ENCODE measurements at regions not wholly inside any gene's neighbourhood (a gene's known extent, or its start where the extent isn't known, plus 50 kb on each side); places are given as distances from the start of the nearest gene placed in this dataset.

GRCh38 chr1:84755216-84755615 is 65.0 kb upstream of the SSX2IP start:
- no peak overlapping the region for H3K4me3 ChIP-seq (replicated peaks in 1 of 3; ENCODE audit: insufficient read depth in 1 of 3, low read depth in 1 of 3, low read length in 3 of 3)

GRCh38 chr1:84754386-84754703 is 64.1 kb upstream of the SSX2IP start:
- no peaks in the 10 kb centered on the region for H3K9me1 ChIP-seq (replicated peaks; ENCODE audit: control insufficient read depth, extremely low read depth, insufficient read depth, low read length)
- no peak for DNase-seq (ENCODE audit: low read depth, low spot score)
- H3K4me1 ChIP-seq (ENCODE audit: control insufficient read depth, extremely low read depth, insufficient read depth, low read length): no peaks in the 10 kb centered on the region
- H3K4me2 ChIP-seq (ENCODE audit: insufficient read depth, low read length): no peak overlapping the region
- intact Hi-C loops (cut with micrococcal nuclease) (no loop called here), dilution Hi-C loops (cut with MboI; ENCODE audit: extremely low pct_ligation_motif_present, low sequenced_read_pairs) (no loop called here)
- H3K27ac ChIP-seq (ENCODE audit: insufficient read depth, low read depth, low read length): no peak overlapping the region
- H3K36me3 ChIP-seq (ENCODE audit: control insufficient read depth in 2 of 2, extremely low read depth in 1 of 2, insufficient read depth in 2 of 2, low read length in 2 of 2): no peaks in the 10 kb centered on the region
- ChIA-PET CTCF (interaction anchor here (0.6 to 4.8 kb wide), 20 partner anchors 8 to 827 kb away, joined by 3 to 76 read pairs (median 4); no protein-coding TSS in a partner anchor), POLR2A (no interaction called here)
- no peak for FAIRE-seq
- TF ChIP-seq MYC (IDR thresholded peaks at IDR 0.05; ENCODE audit: low read depth, low read length): no peak
- TF ChIP-seq MAX (IDR thresholded peaks at IDR 0.05; ENCODE audit: insufficient read depth, insufficient read length): no peak
- no peak for TF ChIP-seq EZH2 (IDR thresholded peaks at IDR 0.05; ENCODE audit: borderline replicate concordance, low read depth, low read length, severe bottlenecking)
- no peak for TF ChIP-seq POLR2AphosphoS5 (IDR thresholded peaks at IDR 0.05; ENCODE audit: insufficient read depth, low read depth, low read length)
- no peak for TF ChIP-seq POLR2A (IDR thresholded peaks at IDR 0.05; ENCODE audit: low read depth, low read length)
- TF ChIP-seq CTCF (IDR thresholded peaks at IDR 0.05; ENCODE audit: extremely low read depth in 1 of 2, insufficient read depth in 1 of 2, low read depth in 1 of 2, low read length in 2 of 2): no peak
- no peak for TF ChIP-seq FOS (IDR thresholded peaks at IDR 0.05; ENCODE audit: borderline replicate concordance, insufficient read depth, low read length)
- TF ChIP-seq GATA2 (IDR thresholded peaks at IDR 0.05; ENCODE audit: insufficient read depth, insufficient read length, low read depth, low read length): no peak
- no peak for TF ChIP-seq JUN (IDR thresholded peaks at IDR 0.05; ENCODE audit: borderline replicate concordance, insufficient read depth, insufficient read length, low read depth)
- H3K9me3 ChIP-seq (replicated peaks; ENCODE audit: control insufficient read depth, insufficient read depth, low read length): no peaks in the 10 kb centered on the region
- no peaks in the 10 kb centered on the region for H3K79me2 ChIP-seq (ENCODE audit: control insufficient read depth, insufficient read depth, low read length)
- no peak overlapping the region for H3K4me3 ChIP-seq (replicated peaks in 1 of 3; ENCODE audit: insufficient read depth in 1 of 3, low read depth in 1 of 3, low read length in 3 of 3)
- no peaks in the 10 kb centered on the region for H4K20me1 ChIP-seq (replicated peaks; ENCODE audit: control insufficient read depth, extremely low read depth, insufficient read depth, low read length)
- no TSS peak for BruUV-seq (replicated peaks)
- peaks cover 7 to 8% of the 10 kb centered on the region in 2 experiments for H3K27me3 ChIP-seq (ENCODE audit: control insufficient read depth in 2 of 2, insufficient read depth in 2 of 2, low read length in 2 of 2)
- H2AFZ ChIP-seq (ENCODE audit: low read depth, low read length): peak overlapping the region; percentile 70
- H3K9ac ChIP-seq (replicated peaks; ENCODE audit: extremely low read depth, insufficient read depth, low read length): no peak overlapping the region

More at GRCh38 chr1:84755216-84755615, 65.0 kb upstream of the SSX2IP start:
- POLR2A ChIA-PET: no interaction called here
- Histone ChIP-seq H3K36me3 (ENCODE audit: control insufficient read depth in 2 of 2, extremely low read depth in 1 of 2, insufficient read depth in 2 of 2, low read length in 2 of 2) (no peaks in the 10 kb centered on the region), H3K79me2 (ENCODE audit: control insufficient read depth, insufficient read depth, low read length) (no peaks in the 10 kb centered on the region), H4K20me1 (replicated peaks; ENCODE audit: control insufficient read depth, extremely low read depth, insufficient read depth, low read length) (no peaks in the 10 kb centered on the region), H3K27me3 (ENCODE audit: control insufficient read depth in 2 of 2, insufficient read depth in 2 of 2, low read length in 2 of 2) (peaks cover 6 to 10% of the 10 kb centered on the region in 2 experiments), H3K27ac (ENCODE audit: insufficient read depth, low read depth, low read length) (no peak overlapping the region), H2AFZ (ENCODE audit: low read depth, low read length) (no peak overlapping the region), H3K4me1 (ENCODE audit: control insufficient read depth, extremely low read depth, insufficient read depth, low read length) (no peaks in the 10 kb centered on the region), H3K9ac (replicated peaks; ENCODE audit: extremely low read depth, insufficient read depth, low read length) (no peak overlapping the region), H3K4me2 (ENCODE audit: insufficient read depth, low read length) (no peak overlapping the region), H3K9me1 (replicated peaks; ENCODE audit: control insufficient read depth, extremely low read depth, insufficient read depth, low read length) (no peaks in the 10 kb centered on the region), H3K9me3 (replicated peaks; ENCODE audit: control insufficient read depth, insufficient read depth, low read length) (no peaks in the 10 kb centered on the region)
- no peak for FAIRE-seq
- no TSS peak for BruUV-seq (replicated peaks)
- no peak for TF ChIP-seq EZH2 (IDR thresholded peaks at IDR 0.05; ENCODE audit: borderline replicate concordance, low read depth, low read length, severe bottlenecking)
- CTCF ChIA-PET: interaction anchor here (0.6 to 4.8 kb wide), 6 partner anchors 31 to 322 kb away, joined by 3 to 76 read pairs (median 3); no protein-coding TSS in a partner anchor
- intact Hi-C loops (cut with micrococcal nuclease): no loop called here
- dilution Hi-C loops (cut with MboI; ENCODE audit: extremely low pct_ligation_motif_present, low sequenced_read_pairs): no loop called here
- DNase-seq (ENCODE audit: low read depth, low spot score): no peak

Data from endothelial cell of umbilical vein (primary cell).